ENCODE measurements at regions not wholly inside any gene's neighbourhood (a gene's known extent, or its start where the extent isn't known, plus 50 kb on each side); places are given as distances from the start of the nearest gene placed in this dataset.

GRCh38 chr2:128492966-128493811, 174.5 kb upstream of the HS6ST1 start:
- H3K36me3 ChIP-seq (ENCODE audit: low read length) = no peaks in the 10 kb centered on the region
- no peaks in the 10 kb centered on the region for H3K27me3 ChIP-seq (ENCODE audit: low read length)
- TF ChIP-seq CTCF (IDR thresholded peaks at IDR 0.05; ENCODE audit: insufficient read depth, low read length, poor library complexity, severe bottlenecking) (no peak), EZH2phosphoT487 (conservative IDR thresholded peaks at IDR 0.05; ENCODE audit: low read length) (no peak)
- H3K79me2 ChIP-seq (ENCODE audit: insufficient read depth, low read length) = no peaks in the 10 kb centered on the region
- H3K27ac ChIP-seq (ENCODE audit: low read depth, low read length) = no peak overlapping the region
- no peak overlapping the region for H2AFZ ChIP-seq (ENCODE audit: low read depth, low read length, severe bottlenecking)
- no peaks in the 10 kb centered on the region for H3F3A ChIP-seq (ENCODE audit: insufficient read depth)
- no peak overlapping the region for H3K9ac ChIP-seq (ENCODE audit: low read length)
- H3K9me2 ChIP-seq (replicated peaks; ENCODE audit: insufficient read depth, low read length) = no peaks in the 10 kb centered on the region
- H3K9me3 ChIP-seq (ENCODE audit: insufficient read depth, low read length) = no peaks in the 10 kb centered on the region
- H4K20me1 ChIP-seq (ENCODE audit: low read depth, low read length) = no peaks in the 10 kb centered on the region
- H3K4me3 ChIP-seq (ENCODE audit: insufficient read depth, low read length, poor library complexity, severe bottlenecking) = no peak overlapping the region
- H3K4me2 ChIP-seq (ENCODE audit: low read depth, low read length, poor library complexity, severe bottlenecking) = no peak overlapping the region

- Histone ChIP-seq H3K9ac (ENCODE audit: low read length) (no peak overlapping the region), H3K9me2 (replicated peaks; ENCODE audit: insufficient read depth, low read length) (no peaks in the 10 kb centered on the region), H4K20me1 (ENCODE audit: low read depth, low read length) (no peaks in the 10 kb centered on the region), H3K36me3 (ENCODE audit: low read length) (no peaks in the 10 kb centered on the region), H3K79me2 (ENCODE audit: insufficient read depth, low read length) (no peaks in the 10 kb centered on the region), H3K9me3 (ENCODE audit: insufficient read depth, low read length) (no peaks in the 10 kb centered on the region), H3K27ac (ENCODE audit: low read depth, low read length) (no peak overlapping the region), H3K4me2 (ENCODE audit: low read depth, low read length, poor library complexity, severe bottlenecking) (no peak overlapping the region), H3K27me3 (ENCODE audit: low read length) (no peaks in the 10 kb centered on the region), H3F3A (ENCODE audit: insufficient read depth) (no peaks in the 10 kb centered on the region), H3K4me3 (ENCODE audit: insufficient read depth, low read length, poor library complexity, severe bottlenecking) (no peak overlapping the region), H2AFZ (ENCODE audit: low read depth, low read length, severe bottlenecking) (no peak overlapping the region)
- TF ChIP-seq EZH2phosphoT487 (conservative IDR thresholded peaks at IDR 0.05; ENCODE audit: low read length) (no peak), CTCF (IDR thresholded peaks at IDR 0.05; ENCODE audit: insufficient read depth, low read length, poor library complexity, severe bottlenecking) (no peak)
Measured at GRCh38 chr2:128493880-128494279, 175.2 kb upstream of the HS6ST1 start.

- no peak overlapping the region for H3K4me2 ChIP-seq (ENCODE audit: low read depth, low read length, poor library complexity, severe bottlenecking)
- no peak for TF ChIP-seq EZH2phosphoT487 (conservative IDR thresholded peaks at IDR 0.05; ENCODE audit: low read length)
- no peak for TF ChIP-seq CTCF (IDR thresholded peaks at IDR 0.05; ENCODE audit: insufficient read depth, low read length, poor library complexity, severe bottlenecking)
- H3K27ac ChIP-seq (ENCODE audit: low read depth, low read length) = no peak overlapping the region
Measured at GRCh38 chr2:128494307-128494639, 175.6 kb upstream of the HS6ST1 start.

More at GRCh38 chr2:128494307-128494639, 175.6 kb upstream of the HS6ST1 start:
- Histone ChIP-seq H3F3A (ENCODE audit: insufficient read depth) (no peaks in the 10 kb centered on the region), H3K9me3 (ENCODE audit: insufficient read depth, low read length) (no peaks in the 10 kb centered on the region), H3K27me3 (ENCODE audit: low read length) (no peaks in the 10 kb centered on the region), H3K4me3 (ENCODE audit: insufficient read depth, low read length, poor library complexity, severe bottlenecking) (no peak overlapping the region), H3K79me2 (ENCODE audit: insufficient read depth, low read length) (no peaks in the 10 kb centered on the region), H4K20me1 (ENCODE audit: low read depth, low read length) (no peaks in the 10 kb centered on the region), H3K9me2 (replicated peaks; ENCODE audit: insufficient read depth, low read length) (no peaks in the 10 kb centered on the region), H2AFZ (ENCODE audit: low read depth, low read length, severe bottlenecking) (no peak overlapping the region), H3K9ac (ENCODE audit: low read length) (no peak overlapping the region), H3K36me3 (ENCODE audit: low read length) (no peaks in the 10 kb centered on the region)
